CD14-positive monocyte (primary cell): ENCODE measurements at regions not wholly inside any gene's neighbourhood (a gene's known extent, or its start where the extent isn't known, plus 50 kb on each side); places are given as distances from the start of the nearest gene placed in this dataset.

Experiments used
- DNase-seq, 3 donors: peaks; one replicate each; pipeline ENCODE4 v3.0.0-alpha.2; 2011 to 2022
- H2AFZ ChIP-seq: 2 replicates; pipeline ENCODE4 v1.6.0; 2012; ENCODE audit warnings: mild to moderate bottlenecking, low read depth, low read length, inconsistent platforms; ENCODE audit not compliant: insufficient read depth, poor library complexity, severe bottlenecking
- H3K27ac ChIP-seq, 2 donors: 1 replicate in 1 of 2; 2 replicates in 1 of 2; pipeline ENCODE4 v1.5.1; 2012 to 2013; ENCODE audit warnings: low read length in 2 of 2, control low read depth in 1 of 2, inconsistent platforms in 1 of 2, low read depth in 1 of 2, mild to moderate bottlenecking in 1 of 2
- H3K27me3 ChIP-seq, 2 donors: one replicate each; pipeline versions ENCODE4 v1.6.0 to v1.6.1; 2011 to 2013; ENCODE audit warnings: low read length in 2 of 2; ENCODE audit not compliant: control insufficient read depth in 2 of 2, insufficient read depth in 2 of 2
- H3K36me3 ChIP-seq, 2 donors: replicated peaks in 1 of 2; 1 replicate in 1 of 2; 2 replicates in 1 of 2; pipeline versions ENCODE4 v1.5.1 to v1.6.1; 2012 to 2013; ENCODE audit warnings: low read length in 2 of 2, control low read depth in 1 of 2, inconsistent platforms in 1 of 2, mild to moderate bottlenecking in 1 of 2; ENCODE audit not compliant: insufficient read depth in 2 of 2, control insufficient read depth in 1 of 2
- H3K4me1 ChIP-seq, 2 donors: 1 replicate in 1 of 2; 2 replicates in 1 of 2; pipeline versions ENCODE4 v1.5.1 to v1.6.1; 2012 to 2013; ENCODE audit warnings: low read length in 2 of 2, control low read depth in 1 of 2, inconsistent platforms in 1 of 2, mild to moderate bottlenecking in 1 of 2, moderate library complexity in 1 of 2; ENCODE audit not compliant: insufficient read depth in 2 of 2, control insufficient read depth in 1 of 2
- H3K4me2 ChIP-seq: replicated peaks from 2 replicates; pipeline ENCODE3; 2012; ENCODE audit warnings: low read length, moderate library complexity, mild to moderate bottlenecking; ENCODE audit not compliant: poor library complexity, severe bottlenecking; ENCODE audit errors: extremely low read depth
- H3K4me3 ChIP-seq, 3 experiments: fragments of 200-600 bp in 1 of 3; sonication (generic) in 1 of 3; replicated peaks in 1 of 3; 1 replicate in 2 of 3; 2 replicates in 1 of 3; pipeline ENCODE4 v1.5.1; 2011 to 2013; ENCODE audit warnings: low read length in 3 of 3, mild to moderate bottlenecking in 3 of 3, control low read depth in 2 of 3, low read depth in 2 of 3, inconsistent platforms in 1 of 3, moderate library complexity in 1 of 3
- H3K79me2 ChIP-seq: 2 replicates; pipeline ENCODE4 v1.6.0; 2012; ENCODE audit warnings: mild to moderate bottlenecking, control low read depth, inconsistent platforms, low read length, moderate library complexity; ENCODE audit not compliant: insufficient read depth
- H3K9ac ChIP-seq: 2 replicates; pipeline ENCODE4 v1.6.0; 2017; ENCODE audit warnings: low read length, mild to moderate bottlenecking; ENCODE audit not compliant: insufficient read depth, poor library complexity, severe bottlenecking
- H3K9me3 ChIP-seq, 2 donors: replicated peaks in 1 of 2; 1 replicate in 1 of 2; 2 replicates in 1 of 2; pipeline versions ENCODE4 v1.5.1 to v1.6.1; 2012 to 2013; ENCODE audit warnings: low read length in 2 of 2, control low read depth in 1 of 2; ENCODE audit not compliant: control insufficient read depth in 1 of 2, insufficient read depth in 1 of 2
- H4K20me1 ChIP-seq: 2 replicates; pipeline ENCODE4 v1.6.0; 2012; ENCODE audit warnings: mild to moderate bottlenecking, low read length, control low read depth, moderate library complexity; ENCODE audit not compliant: insufficient read depth
- H3K27ac Mint-ChIP-seq, 7 donors: one replicate each; pipeline ENCODE4 v1.8.0; 2020; ENCODE audit warnings: mild to moderate bottlenecking in 7 of 7, mixed read lengths in 7 of 7, moderate library complexity in 6 of 7, inconsistent platforms in 2 of 7
- H3K27me3 Mint-ChIP-seq, 3 donors: one replicate each; pipeline ENCODE4 v1.8.0; 2021 to 2022; ENCODE audit warnings: low read depth in 3 of 3, mild to moderate bottlenecking in 3 of 3, mixed read lengths in 3 of 3, moderate library complexity in 3 of 3, inconsistent platforms in 1 of 3
- H3K36me3 Mint-ChIP-seq, 2 donors: one replicate each; pipeline ENCODE4 v1.8.0; 2020; ENCODE audit warnings: mixed read lengths in 2 of 2, inconsistent platforms in 1 of 2, mild to moderate bottlenecking in 1 of 2
- H3K4me1 Mint-ChIP-seq: one replicate; pipeline ENCODE4 v1.8.0; 2020; ENCODE audit warnings: mild to moderate bottlenecking, mixed read lengths
- H3K4me3 Mint-ChIP-seq, 2 donors: one replicate each; pipeline ENCODE4 v1.8.0; 2020; ENCODE audit warnings: mild to moderate bottlenecking in 2 of 2, mixed read lengths in 2 of 2, moderate library complexity in 1 of 2
- H3K9me3 Mint-ChIP-seq, 7 donors: one replicate each; pipeline ENCODE4 v1.8.0; 2020 to 2022; ENCODE audit warnings: mixed read lengths in 7 of 7, mild to moderate bottlenecking in 6 of 7, moderate library complexity in 6 of 7, inconsistent platforms in 2 of 7
- WGBS: methylation state at CpG from one replicate; pipeline ENCODE4 v1.1.5; 2013; ENCODE audit warnings: missing lambda C conversion rate; ENCODE audit not compliant: insufficient coverage; 5-methylcytosine and 5-hydroxymethylcytosine counted together
- intact Hi-C, 2 donors: fragments of 100-400 bp; cut with micrococcal nuclease; formaldehyde crosslinking; loops; one replicate each; pipeline versions ENCODE4 v1.15.0 to v1.15.1; 2023
- TF ChIP-seq, protein P1 (sequence below): fragments of 200-600 bp; IDR thresholded peaks from one replicate; pipeline ENCODE4 v1.8.0; 2022; ENCODE audit warnings: antibody characterized with exemption, mild to moderate bottlenecking

DNA sequence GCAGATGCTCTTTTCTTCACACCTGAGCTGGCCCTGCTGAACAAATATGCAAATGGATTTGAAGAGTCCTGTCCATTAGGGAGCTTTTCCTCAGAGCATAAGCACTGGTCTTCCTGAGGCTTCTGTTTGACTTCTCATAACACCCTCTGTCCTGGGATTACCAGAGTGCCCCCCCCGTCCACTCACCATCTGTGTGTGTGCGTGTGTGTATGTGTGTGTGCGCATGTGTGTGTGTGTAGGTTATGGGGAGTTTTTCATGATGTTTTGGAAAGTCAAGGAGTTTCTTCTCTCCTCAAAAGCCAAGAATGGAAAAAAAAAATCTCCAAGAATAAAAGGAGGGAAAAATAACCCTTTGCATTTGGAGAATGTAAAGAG is 57.7 kb upstream of the COMTD1 start:
- no peaks in the 10 kb centered on the region for H3K36me3 ChIP-seq
- H3K27me3 ChIP-seq = peaks cover 24 to 38% of the 10 kb centered on the region in 2 donors
- Mint-ChIP-seq H3K4me1 (peaks cover 9% of the 10 kb centered on the region), H3K36me3 (peaks cover 0 to 2% of the 10 kb centered on the region in 2 donors), H3K9me3 (peaks cover 6 to 17% (median 10%) of the 10 kb centered on the region in 7 donors), H3K4me3 (peak overlapping the region in 1 of 2 donors; percentile 27), H3K27ac (no peak overlapping the region), H3K27me3 (peaks cover 20 to 22% (median 21%) of the 10 kb centered on the region in 3 donors)
- H2AFZ ChIP-seq = no peak overlapping the region
- WGBS = no CpG with 5 or more reads among the region's 3 CpGs
- TF ChIP-seq, protein P1, sequence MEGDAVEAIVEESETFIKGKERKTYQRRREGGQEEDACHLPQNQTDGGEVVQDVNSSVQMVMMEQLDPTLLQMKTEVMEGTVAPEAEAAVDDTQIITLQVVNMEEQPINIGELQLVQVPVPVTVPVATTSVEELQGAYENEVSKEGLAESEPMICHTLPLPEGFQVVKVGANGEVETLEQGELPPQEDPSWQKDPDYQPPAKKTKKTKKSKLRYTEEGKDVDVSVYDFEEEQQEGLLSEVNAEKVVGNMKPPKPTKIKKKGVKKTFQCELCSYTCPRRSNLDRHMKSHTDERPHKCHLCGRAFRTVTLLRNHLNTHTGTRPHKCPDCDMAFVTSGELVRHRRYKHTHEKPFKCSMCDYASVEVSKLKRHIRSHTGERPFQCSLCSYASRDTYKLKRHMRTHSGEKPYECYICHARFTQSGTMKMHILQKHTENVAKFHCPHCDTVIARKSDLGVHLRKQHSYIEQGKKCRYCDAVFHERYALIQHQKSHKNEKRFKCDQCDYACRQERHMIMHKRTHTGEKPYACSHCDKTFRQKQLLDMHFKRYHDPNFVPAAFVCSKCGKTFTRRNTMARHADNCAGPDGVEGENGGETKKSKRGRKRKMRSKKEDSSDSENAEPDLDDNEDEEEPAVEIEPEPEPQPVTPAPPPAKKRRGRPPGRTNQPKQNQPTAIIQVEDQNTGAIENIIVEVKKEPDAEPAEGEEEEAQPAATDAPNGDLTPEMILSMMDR = no peak
- H3K4me2 ChIP-seq = no peak overlapping the region
- peaks cover 4 to 10% of the 10 kb centered on the region in 2 donors for H3K9me3 ChIP-seq
- no peak overlapping the region for H3K4me3 ChIP-seq
- no peaks in the 10 kb centered on the region for H4K20me1 ChIP-seq
- H3K79me2 ChIP-seq = no peaks in the 10 kb centered on the region
- intact Hi-C loops = loop anchor here in 1 of 2 donors (10.0 kb wide), 1 partner anchor 101 kb away; no protein-coding TSS in a partner anchor
- no peak overlapping the region for H3K9ac ChIP-seq
- H3K27ac ChIP-seq = no peak overlapping the region
- peaks cover 13 to 15% of the 10 kb centered on the region in 2 donors for H3K4me1 ChIP-seq
- DNase-seq = no peak

DNA sequence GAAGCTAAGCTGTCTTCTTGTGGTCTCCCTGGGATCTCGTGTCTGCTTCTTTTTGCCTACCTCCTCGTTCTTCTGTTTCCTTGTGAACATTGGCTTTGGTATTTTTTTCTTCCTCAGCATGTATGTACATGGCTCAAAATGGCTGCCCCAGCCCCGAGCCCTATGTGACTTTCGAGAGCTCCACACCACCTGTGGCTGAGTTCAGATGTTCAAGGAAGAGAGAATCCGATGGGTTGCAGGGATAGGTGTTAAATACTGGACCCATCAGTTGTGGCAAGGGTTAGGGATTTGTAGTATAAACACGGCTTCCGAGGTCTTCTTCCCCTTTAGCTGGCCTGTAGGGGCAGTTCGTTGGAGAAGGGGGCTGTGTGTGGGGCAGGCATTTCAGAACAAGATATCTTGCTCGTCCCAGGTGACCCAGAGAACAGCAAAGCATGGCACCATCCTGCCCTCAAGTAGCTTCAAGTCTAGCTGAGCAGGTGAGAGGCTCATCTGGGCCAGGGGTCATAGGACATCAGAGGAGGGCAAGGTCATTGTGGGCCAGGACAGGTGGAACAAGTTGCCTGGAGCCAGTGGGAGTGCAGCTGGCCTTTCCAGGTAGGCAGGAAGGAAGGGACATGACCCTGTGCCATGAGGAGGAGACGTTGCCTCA is 57.2 kb upstream of the COMTD1 start:
- no peak for DNase-seq
- Mint-ChIP-seq H3K36me3 (peaks cover 0 to 2% of the 10 kb centered on the region in 2 donors), H3K27ac (peak overlapping the region in 1 of 7 donors; percentile 36), H3K4me3 (no peak overlapping the region), H3K27me3 (peaks cover 20 to 22% (median 21%) of the 10 kb centered on the region in 3 donors), H3K4me1 (peaks cover 9% of the 10 kb centered on the region), H3K9me3 (peaks cover 6 to 17% (median 10%) of the 10 kb centered on the region in 7 donors)
- Histone ChIP-seq H3K27me3 (peaks cover 24 to 38% of the 10 kb centered on the region in 2 donors), H3K4me2 (no peak overlapping the region), H3K79me2 (no peaks in the 10 kb centered on the region), H3K9ac (no peak overlapping the region), H3K36me3 (no peaks in the 10 kb centered on the region), H3K9me3 (peaks cover 4 to 10% of the 10 kb centered on the region in 2 donors), H3K4me1 (peaks cover 13 to 15% of the 10 kb centered on the region in 2 donors), H3K4me3 (no peak overlapping the region), H2AFZ (no peak overlapping the region), H4K20me1 (no peaks in the 10 kb centered on the region), H3K27ac (no peak overlapping the region)
- 98% methylated on average over 6 of the region's 10 CpGs for WGBS
- intact Hi-C loops = loop anchor here in 1 of 2 donors (10.0 kb wide), 1 partner anchor 102 kb away; no protein-coding TSS in a partner anchor
- TF ChIP-seq, protein P1 = no peak
